HTR-8/SVneo (cell line): ENCODE measurements at regions not wholly inside any gene's neighbourhood (a gene's known extent, or its start where the extent isn't known, plus 50 kb on each side); places are given as distances from the start of the nearest gene placed in this dataset.

Experiments used
- DNase-seq: peaks from one replicate; pipeline ENCODE4 v3.0.0; 2011; ENCODE audit warnings: low spot score, mixed read lengths; ENCODE audit not compliant: insufficient read length
- FAIRE-seq: peaks from 2 replicates; lab custom pipeline; 2011; peaks lifted over from hg19 to GRCh38; lab: Jason Lieb, UNC

- no peak for DNase-seq
- no peak for FAIRE-seq
These were observed 118.1 kb upstream of the CCDC112 start for GRCh38 chr5:115414406-115415142.

GRCh38 chr5:115413651-115414050, 117.2 kb upstream of the CCDC112 start:
- no peak for FAIRE-seq
- no peak for DNase-seq

- no peak for FAIRE-seq
- no peak for DNase-seq
These were observed 112.6 kb upstream of the CCDC112 start for GRCh38 chr5:115409094-115409493.

- FAIRE-seq = no peak
These were observed 106.5 kb upstream of the CCDC112 start for GRCh38 chr5:115402822-115403577.

GRCh38 chr5:115402092-115402491, 105.6 kb upstream of the CCDC112 start:
- FAIRE-seq (no peak), DNase-seq (no peak)

More at GRCh38 chr5:115402822-115403577, 106.5 kb upstream of the CCDC112 start:
- DNase-seq = no peak

- FAIRE-seq = no peak
- no peak for DNase-seq
These were observed 102.3 kb upstream of the CCDC112 start for GRCh38 chr5:115398719-115399118.

GRCh38 chr5:115396688-115397087, 100.2 kb upstream of the CCDC112 start:
- no peak for DNase-seq
- FAIRE-seq = no peak

GRCh38 chr5:115396081-115396480, 99.6 kb upstream of the CCDC112 start:
- no peak for FAIRE-seq
- DNase-seq = no peak

- DNase-seq = no peak
- no peak for FAIRE-seq
These were observed 98.1 kb upstream of the CCDC112 start for GRCh38 chr5:115394531-115394930.

- FAIRE-seq = no peak
- no peak for DNase-seq
These were observed 96.8 kb upstream of the CCDC112 start for GRCh38 chr5:115393239-115393638.

GRCh38 chr5:115392611-115393010, 96.2 kb upstream of the CCDC112 start:
- FAIRE-seq (no peak), DNase-seq (no peak)

GRCh38 chr5:115391780-115392179, 95.3 kb upstream of the CCDC112 start:
- FAIRE-seq = no peak
- DNase-seq = no peak

- no peak for DNase-seq
- no peak for FAIRE-seq
These were observed 93.4 kb upstream of the CCDC112 start for GRCh38 chr5:115389799-115390382.

- FAIRE-seq = no peak
- DNase-seq = no peak
These were observed 92.8 kb upstream of the CCDC112 start for GRCh38 chr5:115389034-115389798.

GRCh38 chr5:115388240-115388639, 91.8 kb upstream of the CCDC112 start:
- FAIRE-seq (no peak), DNase-seq (no peak)

GRCh38 chr5:115387816-115388215, 91.4 kb upstream of the CCDC112 start:
- DNase-seq (no peak), FAIRE-seq (no peak)

GRCh38 chr5:115386657-115387056, 90.2 kb upstream of the CCDC112 start:
- no peak for FAIRE-seq
- no peak for DNase-seq

GRCh38 chr5:115384587-115385375, 88.3 kb upstream of the CCDC112 start:
- DNase-seq = no peak
- FAIRE-seq = no peak

GRCh38 chr5:115382989-115383388, 86.5 kb upstream of the CCDC112 start:
- FAIRE-seq = no peak
- no peak for DNase-seq
